Pancreas (tissue), 10 donors: ENCODE measurements at regions not wholly inside any gene's neighbourhood (a gene's known extent, or its start where the extent isn't known, plus 50 kb on each side); places are given as distances from the start of the nearest gene placed in this dataset.
"Not testable (repeated sequence)": the region's sequence is repeated elsewhere in the genome, so short reads cannot be mapped to it uniquely, and the experiment has no call there.

ENCODE experiments used
- ATAC-seq, 4 donors: fragments of 200-7000 bp; cut with Tn5 transposase; one replicate each; pipeline versions ENCODE4 v1.8.0 to v1.9.1; 2020; ENCODE audit warnings: mild to moderate bottlenecking in 4 of 4, moderate library complexity in 4 of 4
- DNase-seq, 6 donors: peaks; one replicate each; pipeline ENCODE4 v3.0.0-alpha.2; 2020
- FAIRE-seq: peaks from 2 replicates; lab custom pipeline; 2012; peaks lifted over from hg19 to GRCh38; lab: Jason Lieb, UNC
- H3K27ac ChIP-seq, 4 donors: fragments of 200-600 bp; sonication (generic); 1 replicate in 3 of 4; 2 replicates in 1 of 4; pipeline versions ENCODE4 v1.5.0 to v1.8.0; 2020
- H3K27me3 ChIP-seq, 4 donors: fragments of 200-600 bp; one replicate each; pipeline ENCODE4 v1.8.0; 2021
- H3K36me3 ChIP-seq, 3 donors: fragments of 200-600 bp; sonication (generic) in 1 of 3; one replicate each; pipeline versions ENCODE4 v1.5.0 to v1.8.0; 2020 to 2021
- H3K4me1 ChIP-seq, 3 donors: fragments of 200-600 bp; one replicate each; pipeline ENCODE4 v1.8.0; 2021
- H3K4me3 ChIP-seq, 4 donors: fragments of 200-600 bp; sonication (generic) in 2 of 4; one replicate each; pipeline versions ENCODE4 v1.5.0 to v1.8.0; 2020 to 2021
- H3K9me3 ChIP-seq, 4 donors: fragments of 200-600 bp; one replicate each; pipeline ENCODE4 v1.8.0; 2021
- CTCF ChIP-seq, 4 donors: fragments of 200-600 bp; sonication (generic) in 3 of 4; IDR thresholded peaks; one replicate each; pipeline versions ENCODE4 v1.5.0 to v1.8.0; 2021; ENCODE audit warnings: antibody characterized with exemption in 4 of 4
- WGBS, 2 donors: extraction: QIAGEN DNeasy Blood & Tissue Kit; methylation state at CpG; one replicate each; pipeline ENCODE4 v1.1.7; 2013; 5-methylcytosine and 5-hydroxymethylcytosine counted together
- intact Hi-C, 3 donors: fragments of 100-400 bp; cut with DNase I; formaldehyde crosslinking; loops; one replicate each; pipeline versions ENCODE4 v1.11.1 to v1.14.2; 2022
- donor health status: healthy with polysubstance abuse.
- donor health status: DM: no; HTN: no; CAD: no; lungs with moderate emphysema.
- donor health status: DM: no; HTN: no; CAD: no.
- donor health status: control.
- donor health status: control.
- donor health status: Bipolar disorder and iron deficiency.
- donor health status: DM: yes; HTN: yes; CAD: no.
- donor health status: DM: no; HTN: no; CAD: no.
- donor health status: DM: no; HTN: no; CAD: no.
- donor health status: DM: yes; HTN: yes; CAD: no.

- no peak for FAIRE-seq
- TF ChIP-seq CTCF (IDR thresholded peaks at IDR 0.05) = no peak
- Histone ChIP-seq H3K4me3 (no peak overlapping the region), H3K27ac (no peak overlapping the region), H3K4me1 (no peaks in the 10 kb centered on the region), H3K27me3 (no peaks in the 10 kb centered on the region), H3K9me3 (no peaks in the 10 kb centered on the region), H3K36me3 (no peaks in the 10 kb centered on the region)
- no peak for DNase-seq
- WGBS, 2 donors = 51 to 53% methylated on average over 4 of the region's 4 CpGs
- intact Hi-C loops = no loop called here
- no peak for ATAC-seq
These were observed 133.4 kb downstream of the RGPD3 start for GRCh38 chr2:106334802-106335201.

GRCh38 chr2:106333253-106333873, 134.8 kb downstream of the RGPD3 start:
- H3K36me3 ChIP-seq = not testable (repeated sequence)

GRCh38 chr2:106332054-106332453, 136.2 kb downstream of the RGPD3 start:
- FAIRE-seq = no peak

More at GRCh38 chr2:106333253-106333873, 134.8 kb downstream of the RGPD3 start:
- WGBS, 2 donors = 76 to 86% methylated on average over 10 of the region's 10 CpGs
- H3K27ac ChIP-seq, ATAC-seq, H3K4me3 ChIP-seq, DNase-seq, intact Hi-C loops, H3K27me3 ChIP-seq, FAIRE-seq, H3K9me3 ChIP-seq, H3K4me1 ChIP-seq: not testable (repeated sequence)

GRCh38 chr2:106330384-106331261, 136.5 kb upstream of the UXS1 start:
- H3K27ac ChIP-seq, H3K27me3 ChIP-seq, H3K4me3 ChIP-seq, H3K36me3 ChIP-seq, DNase-seq, H3K4me1 ChIP-seq, H3K9me3 ChIP-seq, intact Hi-C loops, FAIRE-seq, ATAC-seq: not testable (repeated sequence)
- WGBS, 2 donors = 60 to 68% methylated on average over 11 of the region's 11 CpGs

More at GRCh38 chr2:106332054-106332453, 136.2 kb downstream of the RGPD3 start:
- no peaks in the 10 kb centered on the region for H3K4me1 ChIP-seq
- no peak overlapping the region for H3K27ac ChIP-seq
- H3K27me3 ChIP-seq = no peaks in the 10 kb centered on the region
- H3K36me3 ChIP-seq = no peaks in the 10 kb centered on the region
- 47 to 56% methylated on average over 4 of the region's 4 CpGs for WGBS, 2 donors
- DNase-seq (no peak), ATAC-seq (no peak)
- no peak overlapping the region for H3K4me3 ChIP-seq
- intact Hi-C loops = no loop called here
- TF ChIP-seq CTCF (IDR thresholded peaks at IDR 0.05) = no peak
- H3K9me3 ChIP-seq = no peaks in the 10 kb centered on the region

GRCh38 chr2:106323337-106324013, 129.4 kb upstream of the UXS1 start:
- intact Hi-C loops = no loop called here
- ATAC-seq (no peak), FAIRE-seq (no peak), DNase-seq (no peak)
- H3K27ac ChIP-seq = no peak overlapping the region
- H3K4me3 ChIP-seq = no peak overlapping the region
- H3K27me3 ChIP-seq = no peaks in the 10 kb centered on the region
- TF ChIP-seq CTCF (IDR thresholded peaks at IDR 0.05) = no peak
- H3K36me3 ChIP-seq = no peaks in the 10 kb centered on the region
- 81 to 86% methylated on average over 10 of the region's 10 CpGs for WGBS, 2 donors
- H3K9me3 ChIP-seq = no peaks in the 10 kb centered on the region
- no peaks in the 10 kb centered on the region for H3K4me1 ChIP-seq
